ENCODE measurements at regions not wholly inside any gene's neighbourhood (a gene's known extent, or its start where the extent isn't known, plus 50 kb on each side); places are given as distances from the start of the nearest gene placed in this dataset.

DNA sequence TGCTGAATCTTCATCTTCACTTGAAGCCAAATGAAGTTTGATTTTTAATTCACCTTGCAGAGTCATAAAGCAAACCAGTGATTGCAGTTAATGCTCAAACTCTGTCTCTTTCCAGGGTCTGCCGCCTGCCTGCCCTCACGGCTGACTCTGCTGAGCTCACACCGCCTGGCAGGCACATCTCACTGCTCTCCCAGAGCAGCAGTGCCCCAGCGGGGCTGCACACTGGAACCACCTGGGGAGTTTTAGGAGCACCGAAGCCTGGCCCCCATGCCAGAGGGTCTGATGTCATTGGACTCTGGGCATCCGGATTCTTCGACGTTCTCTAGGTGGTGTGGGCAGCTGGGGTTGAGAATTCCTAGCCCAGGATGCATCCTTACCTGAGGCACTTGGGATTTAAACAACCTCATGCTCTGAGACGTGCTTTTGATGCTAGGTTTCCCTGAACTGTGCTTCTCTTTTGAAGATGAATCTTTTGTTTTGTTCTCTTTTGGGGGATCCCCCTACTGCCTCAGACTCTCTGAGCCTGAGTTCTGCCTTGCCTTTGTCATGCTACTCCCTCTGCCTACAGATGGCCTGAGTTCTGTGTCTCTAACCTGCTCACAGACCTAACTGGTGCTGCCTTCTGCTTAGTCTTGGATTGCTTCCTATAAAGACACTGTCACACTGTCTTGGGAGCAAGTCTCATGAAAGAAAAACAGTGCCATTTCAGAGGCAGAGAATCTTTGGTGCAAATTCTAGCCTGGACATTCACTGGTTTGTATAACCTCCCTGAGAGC, 438.1 kb upstream of the CCL2 start:
- no peaks in the 10 kb centered on the region for H3K79me1 ChIP-seq (ENCODE audit: low read depth in 1 of 2, low read length in 2 of 2)
- no peak overlapping the region for H2BK20ac ChIP-seq (ENCODE audit: low read depth, low read length)
- dilution Hi-C loops (cut with HindIII; ENCODE audit: low sequenced_read_pairs, unreplicated experiment) (no loop called here), intact Hi-C loops (cut with micrococcal nuclease) (no loop called here), in situ Hi-C loops (cut with MboI; ENCODE audit: low sequenced_read_pairs) (no loop called here)
- no peak for DNase-seq
- no peaks in the 10 kb centered on the region for H3K36me3 ChIP-seq (ENCODE audit: control insufficient read depth, insufficient read depth, low read length)
- H3K27me3 ChIP-seq (ENCODE audit: control insufficient read depth, insufficient read depth, low read length): no peaks in the 10 kb centered on the region
- no peak overlapping the region for H2BK120ac ChIP-seq (ENCODE audit: low read depth, low read length)
- H3K56ac ChIP-seq (ENCODE audit: extremely low read depth, insufficient read depth, low read length): no peak overlapping the region
- CTCF ChIA-PET: no interaction called here
- TF ChIP-seq, protein P1, sequence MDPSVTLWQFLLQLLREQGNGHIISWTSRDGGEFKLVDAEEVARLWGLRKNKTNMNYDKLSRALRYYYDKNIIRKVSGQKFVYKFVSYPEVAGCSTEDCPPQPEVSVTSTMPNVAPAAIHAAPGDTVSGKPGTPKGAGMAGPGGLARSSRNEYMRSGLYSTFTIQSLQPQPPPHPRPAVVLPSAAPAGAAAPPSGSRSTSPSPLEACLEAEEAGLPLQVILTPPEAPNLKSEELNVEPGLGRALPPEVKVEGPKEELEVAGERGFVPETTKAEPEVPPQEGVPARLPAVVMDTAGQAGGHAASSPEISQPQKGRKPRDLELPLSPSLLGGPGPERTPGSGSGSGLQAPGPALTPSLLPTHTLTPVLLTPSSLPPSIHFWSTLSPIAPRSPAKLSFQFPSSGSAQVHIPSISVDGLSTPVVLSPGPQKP (IDR thresholded peaks at IDR 0.05; ENCODE audit: borderline replicate concordance, low read depth, low read length): no peak
- TF ChIP-seq SMC3 (IDR thresholded peaks at IDR 0.05; ENCODE audit: low read depth, low read length) (no peak), CHD1 (IDR thresholded peaks at IDR 0.05; ENCODE audit: low read depth, low read length) (no peak), RAD21 (IDR thresholded peaks at IDR 0.05; ENCODE audit: low read length) (no peak)
- TF ChIP-seq, protein P2, sequence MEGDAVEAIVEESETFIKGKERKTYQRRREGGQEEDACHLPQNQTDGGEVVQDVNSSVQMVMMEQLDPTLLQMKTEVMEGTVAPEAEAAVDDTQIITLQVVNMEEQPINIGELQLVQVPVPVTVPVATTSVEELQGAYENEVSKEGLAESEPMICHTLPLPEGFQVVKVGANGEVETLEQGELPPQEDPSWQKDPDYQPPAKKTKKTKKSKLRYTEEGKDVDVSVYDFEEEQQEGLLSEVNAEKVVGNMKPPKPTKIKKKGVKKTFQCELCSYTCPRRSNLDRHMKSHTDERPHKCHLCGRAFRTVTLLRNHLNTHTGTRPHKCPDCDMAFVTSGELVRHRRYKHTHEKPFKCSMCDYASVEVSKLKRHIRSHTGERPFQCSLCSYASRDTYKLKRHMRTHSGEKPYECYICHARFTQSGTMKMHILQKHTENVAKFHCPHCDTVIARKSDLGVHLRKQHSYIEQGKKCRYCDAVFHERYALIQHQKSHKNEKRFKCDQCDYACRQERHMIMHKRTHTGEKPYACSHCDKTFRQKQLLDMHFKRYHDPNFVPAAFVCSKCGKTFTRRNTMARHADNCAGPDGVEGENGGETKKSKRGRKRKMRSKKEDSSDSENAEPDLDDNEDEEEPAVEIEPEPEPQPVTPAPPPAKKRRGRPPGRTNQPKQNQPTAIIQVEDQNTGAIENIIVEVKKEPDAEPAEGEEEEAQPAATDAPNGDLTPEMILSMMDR (conservative IDR thresholded peaks at IDR 0.05; ENCODE audit: low read depth, low read length): no peak
- H3K18ac ChIP-seq (ENCODE audit: low read depth, low read length): no peak overlapping the region
- no peak overlapping the region for H4K91ac ChIP-seq (ENCODE audit: insufficient read depth, low read depth, low read length)
- no peak overlapping the region for H2BK15ac ChIP-seq (ENCODE audit: low read depth, low read length)
- H4K20me1 ChIP-seq (ENCODE audit: insufficient read depth, low read length): no peaks in the 10 kb centered on the region
- H3K27ac ChIP-seq (ENCODE audit: insufficient read depth, low read length): no peak overlapping the region
- no peaks in the 10 kb centered on the region for H3K9me1 ChIP-seq (ENCODE audit: insufficient read depth, low read length)
- H2AK9ac ChIP-seq (replicated peaks; ENCODE audit: low read depth, low read length, poor library complexity): no peak overlapping the region
- no peak overlapping the region for H2AK5ac ChIP-seq (ENCODE audit: low read depth, low read length)
- H2AFZ ChIP-seq (replicated peaks; ENCODE audit: low read length, poor library complexity): no peak overlapping the region
- H3K4me2 ChIP-seq (ENCODE audit: low read depth, low read length): no peak overlapping the region
- H3K9me3 ChIP-seq (ENCODE audit: control insufficient read depth, insufficient read depth, low read length): no peaks in the 10 kb centered on the region
- POLR2A ChIA-PET (ENCODE audit: unreplicated experiment): no interaction called here
- no peak overlapping the region for H2BK5ac ChIP-seq (ENCODE audit: low read depth, low read length, poor library complexity, severe bottlenecking)
- no peak for ATAC-seq (ENCODE audit: low read depth)
- H3K4me1 ChIP-seq (ENCODE audit: control insufficient read depth, insufficient read depth, low read length): no peaks in the 10 kb centered on the region
- no peak overlapping the region for H3K4me3 ChIP-seq (ENCODE audit: insufficient read depth, low read depth, low read length)
- no peak overlapping the region for H4K8ac ChIP-seq (ENCODE audit: low read depth in 2 of 2, low read length in 2 of 2)
- no peak overlapping the region for H3K4ac ChIP-seq (ENCODE audit: low read depth, low read length)
- WGBS, 2 experiments (ENCODE audit: extremely low coverage in 2 of 2, insufficient read length in 1 of 2): 60% methylated on average over 1 of the region's 9 CpGs; no CpG with 5 or more reads in 1 of the 2 experiments
- no TSS peak for BruUV-seq (replicated peaks)
- H3K9ac ChIP-seq (ENCODE audit: low read depth, low read length): no peak overlapping the region
- H4K5ac ChIP-seq (ENCODE audit: low read depth, low read length): no peak overlapping the region
- H3K14ac ChIP-seq (replicated peaks; ENCODE audit: low read depth, low read length): no peak overlapping the region
- no peak overlapping the region for H3K23ac ChIP-seq (ENCODE audit: low read depth, low read length)

Measured in IMR-90 (cell line).